ENCODE measurements at regions not wholly inside any gene's neighbourhood (a gene's known extent, or its start where the extent isn't known, plus 50 kb on each side); places are given as distances from the start of the nearest gene placed in this dataset.
"Not testable (repeated sequence)": the region's sequence is repeated elsewhere in the genome, so short reads cannot be mapped to it uniquely, and the experiment has no call there.

GRCh38 chr20:12582710-12583109 is 426.1 kb upstream of the SPTLC3 start:
- TF ChIP-seq, protein P1, sequence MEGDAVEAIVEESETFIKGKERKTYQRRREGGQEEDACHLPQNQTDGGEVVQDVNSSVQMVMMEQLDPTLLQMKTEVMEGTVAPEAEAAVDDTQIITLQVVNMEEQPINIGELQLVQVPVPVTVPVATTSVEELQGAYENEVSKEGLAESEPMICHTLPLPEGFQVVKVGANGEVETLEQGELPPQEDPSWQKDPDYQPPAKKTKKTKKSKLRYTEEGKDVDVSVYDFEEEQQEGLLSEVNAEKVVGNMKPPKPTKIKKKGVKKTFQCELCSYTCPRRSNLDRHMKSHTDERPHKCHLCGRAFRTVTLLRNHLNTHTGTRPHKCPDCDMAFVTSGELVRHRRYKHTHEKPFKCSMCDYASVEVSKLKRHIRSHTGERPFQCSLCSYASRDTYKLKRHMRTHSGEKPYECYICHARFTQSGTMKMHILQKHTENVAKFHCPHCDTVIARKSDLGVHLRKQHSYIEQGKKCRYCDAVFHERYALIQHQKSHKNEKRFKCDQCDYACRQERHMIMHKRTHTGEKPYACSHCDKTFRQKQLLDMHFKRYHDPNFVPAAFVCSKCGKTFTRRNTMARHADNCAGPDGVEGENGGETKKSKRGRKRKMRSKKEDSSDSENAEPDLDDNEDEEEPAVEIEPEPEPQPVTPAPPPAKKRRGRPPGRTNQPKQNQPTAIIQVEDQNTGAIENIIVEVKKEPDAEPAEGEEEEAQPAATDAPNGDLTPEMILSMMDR (IDR thresholded peaks at IDR 0.05): not testable (repeated sequence)
- not testable (repeated sequence) for TF ChIP-seq POLR2AphosphoS5 (IDR thresholded peaks at IDR 0.05; ENCODE audit: insufficient read depth in 1 of 2, low read depth in 1 of 2); POLR2A (IDR thresholded peaks at IDR 0.05)

All from vagina (tissue), 2 donors.